ENCODE measurements at regions not wholly inside any gene's neighbourhood (a gene's known extent, or its start where the extent isn't known, plus 50 kb on each side); places are given as distances from the start of the nearest gene placed in this dataset.

DNA sequence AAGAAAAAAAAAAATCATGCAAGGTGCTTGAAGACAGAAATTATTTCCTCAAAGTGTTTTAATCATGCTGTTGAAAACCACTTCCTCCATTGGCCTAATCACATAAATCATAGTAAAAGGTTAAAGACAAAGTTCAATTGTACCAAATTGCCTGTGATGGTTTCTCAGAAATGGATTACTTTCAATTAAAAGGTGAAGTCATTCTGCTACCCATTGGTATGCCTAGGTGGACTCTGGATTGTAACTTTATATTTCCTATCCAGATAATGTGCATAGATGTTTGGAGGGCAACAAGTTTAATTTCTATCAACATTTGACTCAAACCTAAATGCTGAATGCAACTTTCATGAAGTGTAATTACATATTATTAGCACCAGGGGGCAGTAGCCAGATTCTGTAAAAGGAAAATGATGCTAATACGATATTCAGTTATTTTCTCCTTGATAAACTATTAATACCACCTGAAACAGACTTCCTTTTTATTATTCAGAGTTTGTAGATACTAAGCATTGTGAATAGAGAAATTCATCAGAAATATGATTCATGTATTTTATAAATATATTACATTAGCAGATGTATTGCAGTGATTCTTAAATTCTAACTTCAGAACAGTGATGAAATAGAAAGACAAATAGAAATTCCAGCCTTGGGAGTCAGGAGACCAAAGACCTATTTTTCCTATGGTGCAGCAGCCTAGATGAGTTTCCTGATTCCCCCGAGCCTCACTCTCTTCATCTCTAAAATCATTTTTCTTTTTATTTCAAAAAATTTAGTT lies 148.2 kb downstream of the CAAP1 start:
- DNase-seq (ENCODE audit: low spot score) = no peak
- intact Hi-C loops (cut with DNase I) = no loop called here
- ATAC-seq = no peak

DNA sequence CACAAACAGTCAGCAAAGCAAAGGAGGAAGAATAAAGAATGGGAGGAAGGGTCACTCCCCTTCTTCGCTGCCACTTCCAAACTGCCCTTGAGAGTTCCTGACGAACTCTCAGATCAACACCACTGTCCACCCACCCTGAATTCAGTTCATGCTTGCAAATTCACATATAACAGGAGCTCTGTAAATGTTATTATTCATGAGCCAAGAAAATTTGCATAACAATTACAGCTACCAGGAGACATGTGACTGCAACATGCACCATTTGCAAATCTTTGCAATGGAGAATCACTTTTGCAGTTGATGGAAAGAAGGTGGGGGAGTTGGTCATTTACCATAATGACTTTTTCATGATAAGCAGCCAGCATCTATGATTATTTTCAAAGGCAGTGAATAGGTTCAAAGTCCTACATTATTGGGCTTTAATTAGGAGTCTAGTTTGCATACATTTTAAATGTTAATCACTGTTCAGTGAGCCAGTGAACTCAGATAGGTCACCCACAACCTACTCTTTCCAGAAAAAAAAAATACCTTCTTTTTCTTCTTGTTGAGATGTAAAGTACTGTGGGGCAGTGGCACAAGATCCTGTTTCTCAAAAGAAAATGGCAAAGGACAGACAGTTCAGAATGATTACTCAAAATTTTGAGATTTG lies 149.7 kb downstream of the CAAP1 start:
- DNase-seq (ENCODE audit: low spot score) (no peak), ATAC-seq (no peak)
- intact Hi-C loops (cut with DNase I) = no loop called here

DNA sequence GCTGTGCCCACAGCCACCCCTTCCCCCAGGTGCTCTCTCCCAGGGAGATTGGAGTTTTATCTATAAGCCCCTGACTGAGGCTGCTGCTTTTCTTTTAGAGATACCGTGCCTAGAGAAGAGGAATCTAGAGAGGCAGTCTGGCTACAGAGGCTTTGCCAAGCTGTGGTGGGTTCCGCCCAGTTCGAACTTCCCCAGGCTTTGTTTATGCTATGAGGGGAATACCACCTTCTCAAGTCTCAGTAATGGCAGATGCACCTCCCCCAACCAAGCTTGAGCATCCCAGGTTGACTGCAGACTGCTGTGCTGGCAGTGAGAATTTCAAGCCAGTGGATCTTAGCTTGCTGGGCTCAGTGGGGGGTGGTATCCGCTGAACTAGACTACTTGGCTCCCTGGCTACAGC lies 157.4 kb downstream of the CAAP1 start:
- ATAC-seq (no peak), DNase-seq (ENCODE audit: low spot score) (no peak)
- intact Hi-C loops (cut with DNase I) = no loop called here

GRCh38 chr9:26729187-26729586 lies 163.4 kb downstream of the CAAP1 start:
- DNase-seq (ENCODE audit: low spot score) (no peak), ATAC-seq (no peak)
- intact Hi-C loops (cut with DNase I) = no loop called here

- intact Hi-C loops (cut with DNase I) = no loop called here
- ATAC-seq (no peak), DNase-seq (ENCODE audit: low spot score) (no peak)
These were observed 165.1 kb downstream of the CAAP1 start for GRCh38 chr9:26727471-26727870.

DNA sequence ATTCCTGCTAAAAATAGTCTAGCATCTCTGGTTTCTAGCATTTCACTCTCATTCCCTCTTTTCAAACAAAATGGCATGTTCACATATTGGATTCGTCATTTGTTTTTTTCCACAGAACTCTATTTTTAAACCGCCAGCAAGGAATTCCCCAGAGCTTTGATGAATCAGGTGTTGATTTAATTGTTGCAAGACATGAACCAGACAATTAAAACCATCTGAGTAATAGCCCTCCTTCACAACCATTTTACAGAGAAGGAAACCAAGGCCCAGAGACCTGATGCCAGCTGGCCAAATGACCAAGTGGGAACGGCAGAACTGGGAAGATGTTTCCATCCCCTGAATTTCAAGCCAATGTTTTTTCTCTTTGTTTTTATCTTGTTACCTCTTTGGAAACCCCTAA lies 167.0 kb downstream of the CAAP1 start:
- intact Hi-C loops (cut with DNase I) = no loop called here
- DNase-seq (ENCODE audit: low spot score) = no peak
- peak; percentile 77 for ATAC-seq

DNA sequence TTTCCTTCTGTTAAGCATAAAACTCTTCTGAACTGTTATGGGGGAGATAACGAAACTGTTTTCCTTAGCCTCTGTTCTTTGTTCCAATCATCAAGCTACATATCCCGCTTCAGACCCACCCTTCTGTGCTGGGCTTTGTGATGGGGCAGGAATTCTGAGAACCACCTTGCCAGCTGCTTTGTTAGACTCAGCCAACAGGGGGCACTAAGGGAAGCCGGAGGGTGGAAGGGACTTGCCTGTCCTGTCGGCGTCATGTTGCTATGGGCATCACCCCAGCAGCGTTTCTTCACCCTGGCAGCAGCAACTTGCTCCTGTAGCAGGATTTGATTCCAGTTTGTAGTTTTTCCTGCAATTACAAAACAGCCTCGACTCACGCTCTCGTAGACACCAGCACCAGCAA lies 169.1 kb downstream of the CAAP1 start:
- intact Hi-C loops (cut with DNase I) = no loop called here
- ATAC-seq (peak; percentile 62), DNase-seq (ENCODE audit: low spot score) (no peak)

DNA sequence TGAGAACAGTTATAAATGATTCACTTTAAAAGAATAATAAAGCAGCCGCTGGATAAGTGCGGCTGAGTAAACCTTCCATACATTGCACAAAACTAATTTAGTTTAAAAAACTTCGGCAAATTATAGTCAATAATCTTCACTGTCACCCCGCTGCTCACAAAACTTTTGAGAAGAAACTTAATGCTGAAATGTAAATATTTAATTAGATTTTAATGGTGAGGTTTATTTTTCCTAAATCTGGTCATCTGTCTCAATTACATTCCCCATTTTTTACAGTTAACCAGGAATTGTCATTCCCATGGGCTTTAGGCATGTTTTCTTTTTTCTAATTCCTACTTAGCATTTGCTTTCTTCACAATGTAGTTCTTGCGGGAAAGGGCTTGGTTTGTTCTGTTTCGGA lies 169.8 kb downstream of the CAAP1 start:
- no peak for ATAC-seq

GRCh38 chr9:26710008-26710407 lies 182.6 kb downstream of the CAAP1 start:
- DNase-seq (ENCODE audit: low spot score) (no peak), ATAC-seq (no peak)
- intact Hi-C loops (cut with DNase I) = no loop called here

More for the DNA sequence above, 169.8 kb downstream of the CAAP1 start:
- intact Hi-C loops (cut with DNase I) = no loop called here
- no peak for DNase-seq (ENCODE audit: low spot score)

- DNase-seq (ENCODE audit: low spot score) = no peak
- ATAC-seq = no peak
- intact Hi-C loops (cut with DNase I) = no loop called here
These were observed 186.4 kb downstream of the CAAP1 start for GRCh38 chr9:26706223-26706622.

- DNase-seq (ENCODE audit: low spot score) (no peak), ATAC-seq (no peak)
- intact Hi-C loops (cut with DNase I) = no loop called here
These were observed 197.3 kb downstream of the CAAP1 start for GRCh38 chr9:26695298-26695622.

DNA sequence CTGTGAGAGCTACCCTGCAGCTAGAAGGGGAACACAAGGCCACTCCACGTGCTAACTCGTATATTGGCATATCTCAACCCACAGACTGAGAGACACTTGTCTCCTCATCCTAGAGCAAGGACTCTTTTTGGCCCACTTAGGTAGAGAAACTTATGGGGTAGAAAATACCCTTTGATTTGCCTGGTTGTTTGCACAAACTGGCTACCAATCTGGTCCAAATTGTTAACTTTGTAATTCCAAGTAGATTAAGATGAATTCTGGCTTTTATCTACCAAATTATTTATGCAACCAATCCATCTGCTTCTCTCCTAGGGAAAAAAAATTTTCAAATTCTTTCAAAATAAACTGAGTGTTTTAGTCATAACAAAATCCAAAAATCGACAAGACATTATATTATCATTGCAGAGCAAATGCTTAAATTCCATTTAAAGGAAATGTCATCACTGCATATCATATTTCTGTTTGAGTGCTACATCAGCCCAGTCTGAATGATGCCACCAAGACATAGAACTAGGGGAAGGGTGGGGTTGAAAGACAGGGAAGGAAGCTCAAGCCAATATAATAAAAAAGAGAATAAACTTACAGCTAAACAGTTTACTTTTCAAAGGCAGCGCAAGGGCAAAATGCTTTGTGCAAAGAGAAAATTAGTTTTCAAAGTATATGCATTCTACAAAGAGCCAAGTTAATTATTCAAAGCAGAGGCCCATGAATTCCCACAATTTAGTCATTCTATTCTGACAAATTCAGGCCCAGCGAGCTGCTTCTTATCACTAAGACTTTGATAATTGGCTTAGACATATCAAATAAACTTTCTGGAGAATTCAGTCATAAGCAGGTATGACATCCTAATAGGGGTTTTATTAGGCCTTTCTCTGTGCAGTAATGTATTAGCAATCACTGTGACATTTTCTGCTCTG lies 198.0 kb downstream of the CAAP1 start:
- intact Hi-C loops (cut with DNase I) = no loop called here

GRCh38 chr9:26689041-26689440 lies 203.6 kb downstream of the CAAP1 start:
- no peak for DNase-seq (ENCODE audit: low spot score)
- intact Hi-C loops (cut with DNase I) = no loop called here
- ATAC-seq = no peak

More for the DNA sequence above, 198.0 kb downstream of the CAAP1 start:
- no peak for ATAC-seq
- DNase-seq (ENCODE audit: low spot score) = no peak

GRCh38 chr9:26687421-26687820 lies 205.2 kb downstream of the CAAP1 start:
- DNase-seq (ENCODE audit: low spot score) = no peak
- intact Hi-C loops (cut with DNase I) = no loop called here
- ATAC-seq = no peak

DNA sequence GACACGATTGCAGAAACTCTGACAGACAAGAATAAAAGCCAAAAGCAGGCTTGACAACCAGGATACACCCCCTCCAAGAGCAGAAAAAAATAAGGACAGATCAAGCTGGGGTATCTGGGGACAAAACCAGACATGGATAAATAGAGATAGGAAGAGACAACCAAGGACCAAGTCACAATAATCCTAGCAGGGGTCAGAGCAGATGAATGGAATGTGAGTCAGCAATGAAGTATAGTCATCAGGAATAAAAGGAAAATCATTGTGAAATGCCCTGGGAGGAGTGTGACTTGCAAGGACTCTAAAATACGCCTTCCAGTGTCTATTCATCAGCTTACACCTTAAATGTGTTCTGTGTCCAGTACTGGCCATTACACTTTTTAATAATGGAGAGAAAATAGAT lies 206.8 kb downstream of the CAAP1 start:
- intact Hi-C loops (cut with DNase I) = no loop called here
- no peak for ATAC-seq
- no peak for DNase-seq (ENCODE audit: low spot score)

- DNase-seq (ENCODE audit: low spot score) = no peak
- intact Hi-C loops (cut with DNase I) = no loop called here
- no peak for ATAC-seq
These were observed 208.6 kb downstream of the CAAP1 start for GRCh38 chr9:26684029-26684428.

DNA sequence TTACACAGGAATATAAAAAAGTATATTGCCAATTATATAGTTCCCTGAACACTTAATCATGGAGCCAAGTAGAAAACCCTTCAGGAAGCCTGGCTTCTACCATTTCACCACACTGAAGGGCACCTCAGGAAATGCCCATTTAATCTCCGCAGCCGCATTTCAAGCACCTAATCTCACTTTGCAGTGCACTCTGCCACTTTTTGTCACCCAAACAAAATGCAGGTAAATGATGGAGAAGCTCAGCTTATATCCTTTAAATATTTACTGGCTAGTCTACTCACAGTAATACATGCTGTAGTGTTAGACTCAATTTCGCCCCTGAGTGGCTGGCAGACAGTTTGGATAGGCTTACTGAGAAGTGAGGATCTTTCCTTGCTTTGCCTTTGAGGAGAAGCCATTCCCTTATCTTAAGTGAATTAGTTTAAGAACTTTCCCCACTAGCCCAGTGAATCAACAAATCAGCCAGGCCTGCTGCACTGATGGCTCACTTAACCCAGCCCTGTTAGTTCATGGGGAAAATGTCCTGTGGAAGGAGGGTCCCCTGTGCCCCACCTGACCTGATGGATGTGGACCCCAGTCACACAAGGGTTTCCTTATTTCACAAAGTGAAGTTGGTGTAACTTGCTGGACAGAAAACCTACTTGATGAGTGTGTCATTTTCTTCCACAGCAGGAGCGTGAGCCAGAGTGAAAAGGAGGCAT lies 209.7 kb downstream of the CAAP1 start:
- DNase-seq (ENCODE audit: low spot score) = no peak
- ATAC-seq = no peak
- intact Hi-C loops (cut with DNase I) = no loop called here

GRCh38 chr9:26682041-26682440 lies 210.6 kb downstream of the CAAP1 start:
- DNase-seq (ENCODE audit: low spot score) = no peak
- intact Hi-C loops (cut with DNase I) = no loop called here
- ATAC-seq = no peak

DNA sequence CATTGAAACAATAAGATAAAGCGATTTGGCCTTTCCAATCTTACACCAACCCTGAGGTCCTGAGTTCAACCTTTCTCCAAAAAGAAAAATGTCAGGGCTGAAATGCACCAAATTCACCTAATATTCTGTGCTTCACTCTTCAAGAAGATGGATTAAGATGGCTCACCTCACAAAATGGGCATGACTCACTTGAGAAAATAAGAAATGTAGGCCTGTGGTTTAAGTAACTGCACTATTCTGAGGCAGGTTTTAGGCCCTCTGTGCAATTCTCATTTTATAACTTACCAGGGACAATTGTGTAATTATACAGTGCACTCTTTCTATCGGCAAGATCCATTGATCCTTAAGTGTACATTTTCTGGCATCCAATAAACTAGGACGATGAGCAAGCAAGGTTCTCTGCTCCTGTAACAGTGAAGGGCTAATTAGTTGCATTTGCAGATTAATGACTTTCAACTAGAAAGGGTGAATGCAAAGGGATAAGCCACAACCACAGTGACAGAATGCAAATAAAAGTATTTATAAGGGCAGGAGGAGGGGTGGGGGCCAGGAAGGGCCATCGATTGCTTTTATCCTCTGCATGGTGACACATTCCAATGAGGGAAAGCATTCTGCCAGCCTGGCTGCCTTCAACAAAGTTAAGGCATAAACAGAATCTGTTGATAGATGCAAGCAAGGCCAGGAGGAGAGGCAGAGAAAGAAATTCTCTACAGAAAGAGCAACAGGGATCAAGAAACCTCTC lies 214.5 kb downstream of the CAAP1 start:
- no peak for ATAC-seq
- no peak for DNase-seq (ENCODE audit: low spot score)
- intact Hi-C loops (cut with DNase I) = no loop called here
